ENCODE measurements at regions not wholly inside any gene's neighbourhood (a gene's known extent, or its start where the extent isn't known, plus 50 kb on each side); places are given as distances from the start of the nearest gene placed in this dataset.

GRCh38 chr20:52242237-52243230 lies 51.0 kb upstream of the ZFP64 start:
- H3K36me3 ChIP-seq, result no peaks in the 10 kb centered on the region
- TF ChIP-seq CTCF (IDR thresholded peaks at IDR 0.05) (peak; percentile 32 to 62 (median 59)), POLR2A (IDR thresholded peaks at IDR 0.05; ENCODE audit: low read depth) (no peak)
- H3K4me3 ChIP-seq, result no peak overlapping the region
- DNase-seq (ENCODE audit: extremely low spot score), result no peak
- intact Hi-C loops (cut with DNase I), result no loop called here
- WGBS, result 45% methylated on average over 7 of the region's 7 CpGs
- H3K9me3 ChIP-seq, result peaks cover 0 to 2% (median 0%) of the 10 kb centered on the region in 4 donors
- no peaks in the 10 kb centered on the region for H3K4me1 ChIP-seq
- peaks cover 0 to 9% (median 0%) of the 10 kb centered on the region in 4 donors for H3K27me3 ChIP-seq
- H3K27ac ChIP-seq (replicated peaks in 1 of 4), result no peak overlapping the region

Small RNA genes in the stretch of these regions (small RNA-seq; reads per million reads assigned to genes)
- gene RF02271, result 0 reads per million in 3 donors
- gene RPL36P1, result 0 reads per million in 3 donors

Measured in esophagus muscularis mucosa (tissue), 4 donors.